ENCODE measurements at regions not wholly inside any gene's neighbourhood (a gene's known extent, or its start where the extent isn't known, plus 50 kb on each side); places are given as distances from the start of the nearest gene placed in this dataset.

DNA sequence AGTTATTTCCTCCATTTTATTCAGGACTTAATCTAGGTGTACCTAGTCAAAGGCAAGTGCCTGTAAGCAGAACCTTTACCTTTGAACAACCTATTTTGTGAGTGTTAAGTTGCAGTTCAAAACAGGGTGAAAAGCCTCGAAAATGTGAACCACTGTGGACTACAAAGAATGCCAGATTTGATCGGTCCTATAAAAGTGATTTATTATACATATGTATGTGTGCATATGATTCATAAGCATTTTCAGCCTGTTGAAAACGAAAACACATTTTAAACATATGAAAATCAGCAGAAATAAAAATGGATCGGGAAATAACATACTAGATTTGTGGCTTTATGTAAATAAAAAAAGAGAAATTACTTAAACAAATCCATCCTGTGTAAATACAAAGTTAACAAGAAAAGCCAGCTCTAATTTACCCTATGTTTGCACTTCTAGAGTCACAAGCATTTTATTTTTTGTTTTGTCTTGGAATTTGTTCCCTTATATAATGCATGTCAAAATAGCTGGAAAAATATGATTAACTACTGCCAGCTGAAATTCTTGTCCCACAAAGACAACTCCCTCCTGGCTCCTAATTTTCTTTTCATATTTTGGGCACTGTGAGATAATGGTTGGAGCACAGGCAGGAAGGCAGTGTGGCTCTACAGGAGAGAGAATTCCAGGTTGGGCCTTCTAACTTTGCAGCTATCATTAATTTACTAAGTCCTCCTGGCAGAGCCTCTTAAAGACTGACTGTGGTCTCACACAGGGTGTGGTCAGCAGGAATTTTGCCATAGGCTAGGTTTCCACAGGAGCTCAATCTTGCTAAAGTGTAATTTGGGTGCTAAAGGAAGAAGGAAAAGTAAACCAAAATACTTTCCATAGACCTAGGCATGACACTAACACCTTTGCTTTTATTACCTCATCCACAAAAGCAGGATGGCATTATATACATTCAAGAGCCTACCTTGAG is 70.2 kb upstream of the CDC42BPA start:
- no peaks in the 10 kb centered on the region for H3K27me3 ChIP-seq (ENCODE audit: insufficient read depth, low read length)
- H3K9me3 ChIP-seq (ENCODE audit: insufficient read depth, low read depth, low read length), result no peaks in the 10 kb centered on the region
- no peak overlapping the region for H3K4me3 ChIP-seq (ENCODE audit: low read length)
- no peaks in the 10 kb centered on the region for H3K4me1 ChIP-seq (ENCODE audit: insufficient read depth, low read length)
- no peak overlapping the region for H3K9ac ChIP-seq (ENCODE audit: low read depth, low read length)
- H3K27ac ChIP-seq (ENCODE audit: low read length), result no peak overlapping the region
- no peaks in the 10 kb centered on the region for H3K36me3 ChIP-seq (ENCODE audit: insufficient read depth, low read depth, low read length)

DNA sequence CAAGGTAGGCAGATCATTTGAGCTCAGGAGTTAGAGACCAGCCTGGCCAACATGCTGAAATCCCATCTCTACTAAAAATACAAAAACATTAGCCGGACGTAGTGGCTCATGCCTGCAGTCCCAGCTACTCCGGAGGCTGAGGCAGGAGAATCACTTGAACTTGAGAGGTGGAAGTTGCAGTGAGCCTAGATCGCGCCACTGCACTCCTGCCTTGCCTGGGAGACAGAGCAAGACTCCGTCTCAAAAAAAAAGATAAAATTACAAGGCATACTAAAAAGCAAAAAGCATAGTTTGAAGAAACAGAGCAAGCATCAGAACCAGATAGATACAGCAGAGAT is 61.2 kb upstream of the CDC42BPA start:
- no peak overlapping the region for H3K27ac ChIP-seq (ENCODE audit: low read length)
- no peak overlapping the region for H3K4me3 ChIP-seq (ENCODE audit: low read length)
- peaks cover 14% of the 10 kb centered on the region for H3K4me1 ChIP-seq (ENCODE audit: insufficient read depth, low read length)
- no peaks in the 10 kb centered on the region for H3K9me3 ChIP-seq (ENCODE audit: insufficient read depth, low read depth, low read length)
- no peaks in the 10 kb centered on the region for H3K36me3 ChIP-seq (ENCODE audit: insufficient read depth, low read depth, low read length)
- no peak overlapping the region for H3K9ac ChIP-seq (ENCODE audit: low read depth, low read length)
- H3K27me3 ChIP-seq (ENCODE audit: insufficient read depth, low read length), result no peaks in the 10 kb centered on the region

DNA sequence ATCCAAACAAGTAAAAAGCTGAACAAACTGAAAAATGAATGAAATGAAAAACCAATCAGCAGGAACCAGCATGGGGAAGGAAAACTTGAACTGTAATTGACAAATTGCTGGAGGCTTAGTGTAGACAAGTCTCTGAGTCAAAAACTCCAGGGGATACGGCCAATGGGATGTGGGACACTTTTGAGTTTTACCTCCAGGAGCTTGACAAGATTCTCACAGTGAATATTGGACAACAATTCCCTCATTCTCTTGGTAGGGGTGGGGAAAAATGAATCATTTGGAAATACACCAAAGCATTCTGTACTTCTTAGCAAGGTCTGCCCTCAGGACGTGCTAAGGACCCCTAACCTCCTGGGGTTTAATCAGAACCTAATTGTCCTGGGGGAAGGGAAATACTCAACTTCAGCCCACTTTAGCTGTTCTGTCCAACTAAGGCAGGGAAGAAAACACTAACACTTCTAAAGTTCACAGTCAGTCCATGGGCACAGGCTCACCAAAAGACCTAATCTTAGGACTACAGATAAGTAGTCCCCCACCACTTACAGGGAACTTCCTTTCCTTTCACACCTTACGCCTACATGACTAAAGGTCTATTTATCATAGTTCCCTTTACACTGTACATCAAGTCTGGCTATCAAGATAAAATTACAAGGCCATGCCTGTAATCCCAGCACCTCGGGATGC is 60.7 kb upstream of the CDC42BPA start:
- no peaks in the 10 kb centered on the region for H3K9me3 ChIP-seq (ENCODE audit: insufficient read depth, low read depth, low read length)
- peaks cover 14% of the 10 kb centered on the region for H3K4me1 ChIP-seq (ENCODE audit: insufficient read depth, low read length)
- no peaks in the 10 kb centered on the region for H3K27me3 ChIP-seq (ENCODE audit: insufficient read depth, low read length)
- H3K9ac ChIP-seq (ENCODE audit: low read depth, low read length), result no peak overlapping the region
- no peaks in the 10 kb centered on the region for H3K36me3 ChIP-seq (ENCODE audit: insufficient read depth, low read depth, low read length)
- H3K4me3 ChIP-seq (ENCODE audit: low read length), result no peak overlapping the region
- H3K27ac ChIP-seq (ENCODE audit: low read length), result no peak overlapping the region

DNA sequence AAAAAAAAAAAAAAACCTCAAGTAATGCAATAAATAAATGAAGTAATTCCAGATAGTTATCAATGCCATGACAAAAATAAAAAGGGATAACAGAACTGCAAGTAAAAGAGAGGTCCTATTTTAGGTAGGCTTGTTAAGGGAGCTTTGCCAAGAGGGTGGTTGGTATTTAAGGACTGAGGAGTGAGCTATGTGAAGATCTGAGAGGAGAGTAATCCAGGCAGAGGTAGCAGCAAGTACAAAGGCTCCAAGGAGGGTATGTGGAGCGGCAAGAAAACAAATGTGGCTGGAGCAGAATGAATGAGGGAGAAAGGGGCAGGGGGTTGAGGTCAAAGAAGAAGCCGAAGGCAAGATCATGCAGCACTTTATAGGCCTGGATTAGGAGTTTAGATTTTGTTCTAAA is 59.9 kb upstream of the CDC42BPA start:
- no peak overlapping the region for H3K27ac ChIP-seq (ENCODE audit: low read length)
- peaks cover 14% of the 10 kb centered on the region for H3K4me1 ChIP-seq (ENCODE audit: insufficient read depth, low read length)
- no peaks in the 10 kb centered on the region for H3K9me3 ChIP-seq (ENCODE audit: insufficient read depth, low read depth, low read length)
- H3K4me3 ChIP-seq (ENCODE audit: low read length), result no peak overlapping the region
- H3K36me3 ChIP-seq (ENCODE audit: insufficient read depth, low read depth, low read length), result no peaks in the 10 kb centered on the region
- no peak overlapping the region for H3K9ac ChIP-seq (ENCODE audit: low read depth, low read length)
- no peaks in the 10 kb centered on the region for H3K27me3 ChIP-seq (ENCODE audit: insufficient read depth, low read length)

DNA sequence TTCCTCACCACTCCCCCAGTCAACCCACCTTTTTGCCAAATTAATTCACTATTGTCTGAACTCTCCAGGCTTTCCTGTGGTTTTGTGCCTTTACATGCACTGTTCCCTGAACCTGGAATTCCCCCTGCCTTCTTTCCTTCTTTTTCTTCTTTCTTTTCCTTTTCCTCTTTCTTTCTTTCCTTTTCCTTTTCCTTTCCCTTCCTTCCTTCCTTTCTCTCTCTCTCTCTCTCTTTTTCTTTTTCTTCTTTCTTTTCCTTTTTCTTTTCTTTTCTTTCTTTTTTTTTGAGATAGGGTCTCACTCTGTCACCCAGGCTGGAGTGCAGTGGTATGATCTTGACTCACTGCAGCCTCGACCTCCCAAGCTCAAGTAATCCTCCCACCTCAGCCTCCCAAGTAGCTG is 56.6 kb upstream of the CDC42BPA start:
- no peak overlapping the region for H3K27ac ChIP-seq (ENCODE audit: low read length)
- no peak overlapping the region for H3K4me3 ChIP-seq (ENCODE audit: low read length)

DNA sequence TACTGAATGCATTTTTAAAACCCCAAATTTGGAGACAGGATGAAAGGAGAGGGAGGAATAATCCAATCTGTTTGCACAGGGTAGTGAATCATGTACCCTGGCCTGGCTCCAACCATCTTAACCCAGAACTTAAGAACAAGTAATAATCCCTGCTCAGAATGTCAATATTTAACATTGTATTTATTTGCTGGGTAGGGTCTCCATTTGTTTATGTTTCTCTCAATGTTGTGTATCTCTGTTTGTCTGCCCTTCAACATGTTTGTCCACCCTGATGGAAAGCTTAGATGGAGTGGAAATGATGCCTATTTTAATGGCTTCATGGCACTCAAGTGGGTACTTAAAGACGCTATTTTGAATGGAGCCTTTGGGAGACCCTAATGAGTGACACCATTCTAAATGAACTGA is 54.4 kb upstream of the CDC42BPA start:
- Histone ChIP-seq H3K4me1 (ENCODE audit: insufficient read depth, low read length) (peaks cover 12% of the 10 kb centered on the region; the same call in 1 of the 2 replicates), H3K9ac (ENCODE audit: low read depth, low read length) (no peak overlapping the region), H3K9me3 (ENCODE audit: insufficient read depth, low read depth, low read length) (no peaks in the 10 kb centered on the region), H3K36me3 (ENCODE audit: insufficient read depth, low read depth, low read length) (no peaks in the 10 kb centered on the region), H3K27ac (ENCODE audit: low read length) (no peak overlapping the region), H3K27me3 (ENCODE audit: insufficient read depth, low read length) (no peaks in the 10 kb centered on the region), H3K4me3 (ENCODE audit: low read length) (no peak overlapping the region)

More for the DNA sequence above, 56.6 kb upstream of the CDC42BPA start:
- Histone ChIP-seq H3K4me1 (ENCODE audit: insufficient read depth, low read length) (peaks cover 20% of the 10 kb centered on the region), H3K9me3 (ENCODE audit: insufficient read depth, low read depth, low read length) (no peaks in the 10 kb centered on the region), H3K27me3 (ENCODE audit: insufficient read depth, low read length) (no peaks in the 10 kb centered on the region), H3K9ac (ENCODE audit: low read depth, low read length) (no peak overlapping the region), H3K36me3 (ENCODE audit: insufficient read depth, low read depth, low read length) (no peaks in the 10 kb centered on the region)

DNA sequence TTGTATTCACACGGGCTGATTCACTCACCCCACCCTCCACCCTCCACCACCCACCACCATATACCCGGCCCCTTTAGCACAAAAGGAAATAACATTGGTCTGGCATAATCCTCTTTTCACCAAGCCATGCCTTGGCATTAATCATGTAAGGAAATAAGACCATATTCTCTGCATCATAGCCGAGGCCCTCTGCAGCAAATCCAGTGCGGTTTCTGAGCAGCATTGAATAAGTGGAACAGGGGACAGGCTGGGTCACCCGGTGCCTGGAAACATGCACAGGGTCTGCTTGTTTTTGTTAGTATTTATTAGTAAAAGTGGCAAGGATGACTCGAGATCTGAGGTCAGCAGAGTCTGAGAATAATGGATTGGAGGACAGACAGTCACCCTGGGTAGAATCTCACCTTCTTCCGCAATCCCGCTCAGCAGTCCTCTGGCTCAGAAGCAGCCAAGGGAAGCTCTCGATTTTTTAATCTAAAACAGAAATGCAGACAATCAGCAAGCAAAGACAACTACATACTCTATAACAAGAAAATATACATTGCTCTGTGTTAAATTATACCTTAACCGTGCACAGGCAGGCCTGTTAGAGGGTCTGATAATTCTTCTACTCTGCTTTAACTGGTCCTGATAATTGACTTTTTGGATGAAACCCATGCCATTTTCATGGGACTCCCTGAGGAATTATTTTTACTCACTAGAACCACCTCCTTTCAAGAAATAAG is 52.4 kb upstream of the CDC42BPA start:
- H3K27ac ChIP-seq (ENCODE audit: low read length), result no peak overlapping the region

DNA sequence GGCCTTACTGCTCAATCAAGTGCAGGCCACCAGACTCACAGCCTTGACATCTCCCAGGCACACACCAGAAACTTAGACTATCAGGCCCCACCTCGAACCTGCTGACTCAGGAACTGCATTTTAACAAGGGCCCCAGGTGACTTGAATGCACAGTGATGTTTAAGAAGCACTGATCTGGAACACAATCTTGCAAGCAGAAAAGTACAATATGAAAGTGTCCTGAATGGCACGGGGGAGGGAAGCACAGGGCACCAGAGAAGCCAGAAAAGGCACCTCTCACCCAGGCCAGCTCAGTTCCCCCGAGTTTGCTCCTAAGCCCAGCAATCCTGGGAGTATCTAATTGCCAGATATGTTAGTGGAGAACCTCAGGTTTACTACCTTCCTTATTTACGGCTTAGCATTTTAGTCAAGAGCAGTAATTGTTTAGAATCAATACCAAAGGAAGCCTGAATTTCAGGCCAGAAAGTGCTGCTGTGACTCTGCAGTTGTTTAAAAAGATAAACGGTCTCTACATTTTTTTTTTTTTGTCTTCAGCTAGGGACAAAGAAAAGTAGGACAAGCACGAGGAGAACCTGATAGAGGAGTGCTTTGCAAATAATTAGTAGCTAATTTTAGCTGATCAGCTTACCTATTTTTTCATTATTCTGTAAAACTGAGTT is 50.9 kb upstream of the CDC42BPA start:
- Histone ChIP-seq H3K27ac (ENCODE audit: low read length) (no peak overlapping the region), H3K36me3 (ENCODE audit: insufficient read depth, low read depth, low read length) (no peaks in the 10 kb centered on the region), H3K9ac (ENCODE audit: low read depth, low read length) (no peak overlapping the region; the same call in 1 of the 2 replicates), H3K4me3 (ENCODE audit: low read length) (no peak overlapping the region), H3K9me3 (ENCODE audit: insufficient read depth, low read depth, low read length) (no peaks in the 10 kb centered on the region), H3K4me1 (ENCODE audit: insufficient read depth, low read length) (0 out of 2 replicates have a peak, but pooled peaks cover 9% of the 10 kb centered on the region), H3K27me3 (ENCODE audit: insufficient read depth, low read length) (no peaks in the 10 kb centered on the region)

More for the DNA sequence above, 52.4 kb upstream of the CDC42BPA start:
- 0 out of 2 replicates have a peak, but pooled peaks cover 9% of the 10 kb centered on the region for H3K4me1 ChIP-seq (ENCODE audit: insufficient read depth, low read length)
- H3K9me3 ChIP-seq (ENCODE audit: insufficient read depth, low read depth, low read length), result no peaks in the 10 kb centered on the region
- H3K36me3 ChIP-seq (ENCODE audit: insufficient read depth, low read depth, low read length), result no peaks in the 10 kb centered on the region
- H3K27me3 ChIP-seq (ENCODE audit: insufficient read depth, low read length), result no peaks in the 10 kb centered on the region
- no peak overlapping the region for H3K9ac ChIP-seq (ENCODE audit: low read depth, low read length)
- H3K4me3 ChIP-seq (ENCODE audit: low read length), result no peak overlapping the region
